HG03442 (cell line): ENCODE measurements at regions not wholly inside any gene's neighbourhood (a gene's known extent, or its start where the extent isn't known, plus 50 kb on each side); places are given as distances from the start of the nearest gene placed in this dataset.
"Not testable (repeated sequence)": the region's sequence is repeated elsewhere in the genome, so short reads cannot be mapped to it uniquely, and the experiment has no call there.

Source experiments
- ATAC-seq: cut with Tn5 transposase; IDR thresholded peaks from one replicate; pipeline ENCODE4 v1.9.1; 2021; ENCODE audit warnings: mild to moderate bottlenecking, moderate library complexity; ENCODE audit not compliant: unreplicated experiment

DNA sequence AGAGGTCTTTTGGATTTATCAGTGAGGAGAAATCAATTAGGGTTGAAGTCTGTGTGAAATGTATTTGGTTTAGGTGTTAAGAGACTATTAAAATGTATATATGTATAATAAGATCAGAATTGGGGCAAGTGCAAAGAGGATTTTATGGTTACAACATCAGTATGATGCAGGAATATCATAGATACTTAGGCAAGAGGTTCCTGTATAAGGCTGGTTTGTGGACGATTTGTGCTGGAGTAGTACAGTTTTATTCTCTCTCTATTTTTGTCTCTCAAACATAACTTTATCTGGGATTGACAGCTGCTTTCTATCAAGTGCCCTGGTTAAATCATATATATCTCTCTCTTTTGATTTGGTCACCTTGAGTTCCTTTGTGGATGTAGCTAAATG, 142.5 kb downstream of the CTH start:
- ATAC-seq = no peak

- ATAC-seq = no peak
Observed at GRCh38 chr1:70554341-70554740, 143.3 kb downstream of the CTH start.

- ATAC-seq = no peak
Observed at GRCh38 chr1:70556541-70556940, 145.5 kb downstream of the CTH start.

DNA sequence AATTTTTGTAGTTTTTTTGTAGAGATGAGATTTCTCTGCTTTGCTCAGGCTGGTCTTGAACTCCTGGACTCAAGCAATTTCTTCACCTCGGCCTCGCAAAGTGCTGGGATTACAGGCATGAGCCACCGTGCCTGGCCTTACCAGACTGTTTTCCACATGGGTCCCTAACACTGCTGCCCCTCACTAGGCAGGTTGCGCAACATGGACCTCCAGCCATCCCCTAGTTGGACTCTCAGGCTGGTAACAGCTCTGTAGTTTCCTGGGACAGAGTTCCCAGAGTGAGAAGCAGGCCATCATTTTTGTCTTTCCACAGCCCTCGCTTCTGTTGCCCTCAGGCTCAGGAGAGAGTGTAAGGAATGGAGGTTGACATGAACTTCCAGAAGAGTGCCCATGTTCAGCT, 156.1 kb downstream of the CTH start:
- no peak for ATAC-seq

GRCh38 chr1:70571191-70571590, 160.1 kb downstream of the CTH start:
- no peak for ATAC-seq

GRCh38 chr1:70573317-70573843, 162.3 kb downstream of the CTH start:
- ATAC-seq = no peak

DNA sequence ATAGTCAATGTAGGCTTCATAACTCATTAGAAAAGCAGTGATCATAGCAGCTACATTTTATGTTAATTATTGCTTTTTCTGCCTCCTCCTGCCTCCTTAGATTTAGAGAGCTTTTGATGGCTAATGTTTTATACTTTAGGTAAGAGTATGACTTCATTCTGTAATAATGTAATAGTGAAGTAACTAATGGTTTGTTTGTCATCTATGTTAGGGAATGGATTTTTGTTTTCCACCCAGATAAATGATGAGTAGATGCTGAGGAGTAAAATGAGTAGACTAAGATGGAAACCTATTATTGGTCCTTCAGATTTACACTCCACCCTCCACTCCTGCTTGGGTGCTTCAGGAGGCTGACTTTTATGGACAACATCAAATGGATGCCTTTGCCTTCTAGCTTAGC, 170.6 kb downstream of the CTH start:
- no peak for ATAC-seq

DNA sequence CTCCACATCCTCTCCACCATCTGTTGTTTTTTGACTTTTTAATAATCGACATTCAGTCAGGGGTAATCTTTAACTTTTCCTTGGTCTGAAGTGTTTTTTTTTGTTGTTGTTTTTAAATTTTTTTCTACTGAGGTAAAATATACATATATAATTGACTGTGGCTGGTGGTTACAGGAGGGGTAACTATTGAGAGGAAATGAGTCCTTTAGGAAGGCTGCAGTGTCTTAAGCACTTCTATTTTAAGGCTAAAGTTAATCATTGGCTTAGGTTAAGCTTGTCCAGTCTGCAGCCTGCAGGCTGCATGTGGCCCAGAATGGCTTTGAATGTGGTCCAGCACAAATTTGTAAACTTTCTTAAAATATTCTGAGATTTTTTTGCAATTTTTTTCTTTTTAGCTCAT, 172.5 kb downstream of the CTH start:
- peak; percentile 74 for ATAC-seq

DNA sequence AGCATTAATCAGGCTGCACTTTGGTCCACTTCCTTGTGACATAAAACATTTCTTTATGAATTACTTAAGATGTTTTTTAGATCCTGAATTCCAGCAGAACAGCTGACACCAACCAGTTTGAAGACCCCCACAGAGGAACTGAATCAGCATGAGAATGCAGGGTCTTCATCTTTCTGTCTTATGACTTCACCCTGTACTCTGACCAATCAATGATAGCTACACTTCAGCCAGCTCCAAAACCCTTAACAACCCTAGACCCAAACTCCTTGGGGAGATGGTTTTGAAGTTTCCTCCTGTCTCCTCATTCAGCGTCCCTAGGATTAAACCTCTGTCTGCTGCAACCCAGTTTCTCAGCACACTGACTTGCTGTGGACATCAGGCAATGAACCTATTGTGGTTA, 175.0 kb downstream of the CTH start:
- ATAC-seq = no peak

- ATAC-seq = no peak
Observed at GRCh38 chr1:70587872-70588366, 176.9 kb downstream of the CTH start.

DNA sequence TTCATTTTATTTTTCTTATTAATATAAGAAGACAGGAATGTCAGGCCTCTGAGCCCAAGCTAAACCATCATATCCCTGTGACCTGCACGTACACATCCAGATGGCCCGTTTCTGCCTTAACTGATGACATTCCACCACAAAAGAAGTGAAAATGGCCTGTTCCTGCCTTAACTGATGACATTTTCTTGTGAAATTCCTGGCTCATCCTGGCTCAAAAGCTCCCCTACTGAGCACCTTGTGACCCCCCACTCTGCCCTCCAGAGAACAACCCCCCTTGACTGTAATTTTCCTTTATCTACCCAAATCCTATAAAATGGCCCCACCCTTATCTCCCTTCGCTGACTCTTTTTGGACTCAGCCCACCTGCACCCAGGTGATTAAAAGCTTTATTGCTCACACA, 182.5 kb downstream of the CTH start:
- ATAC-seq = not testable (repeated sequence)

DNA sequence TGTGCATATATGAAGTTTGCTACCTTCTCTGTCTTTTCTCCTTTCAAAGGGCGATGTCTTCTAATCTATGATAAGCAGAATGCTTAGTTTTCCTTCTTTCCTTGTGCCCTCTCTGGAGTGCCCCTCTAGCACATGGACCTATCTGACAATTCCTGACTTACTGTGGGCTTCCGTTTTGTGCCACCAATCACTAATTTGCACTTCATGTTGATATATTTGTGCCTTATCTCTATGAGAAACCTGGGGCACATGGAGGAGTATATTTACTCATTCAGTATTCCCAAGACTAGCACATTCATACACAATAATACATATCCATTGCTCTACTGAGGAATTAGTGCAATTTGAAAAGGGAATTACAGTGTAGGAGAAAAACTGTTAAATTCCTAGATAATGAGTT, 197.7 kb downstream of the CTH start:
- ATAC-seq = no peak

GRCh38 chr1:70610164-70610563, 199.1 kb downstream of the CTH start:
- not testable (repeated sequence) for ATAC-seq

GRCh38 chr1:70616946-70617345, 205.9 kb downstream of the CTH start:
- ATAC-seq = no peak

- ATAC-seq = no peak
Observed at GRCh38 chr1:70617728-70618127, 206.7 kb downstream of the CTH start.

DNA sequence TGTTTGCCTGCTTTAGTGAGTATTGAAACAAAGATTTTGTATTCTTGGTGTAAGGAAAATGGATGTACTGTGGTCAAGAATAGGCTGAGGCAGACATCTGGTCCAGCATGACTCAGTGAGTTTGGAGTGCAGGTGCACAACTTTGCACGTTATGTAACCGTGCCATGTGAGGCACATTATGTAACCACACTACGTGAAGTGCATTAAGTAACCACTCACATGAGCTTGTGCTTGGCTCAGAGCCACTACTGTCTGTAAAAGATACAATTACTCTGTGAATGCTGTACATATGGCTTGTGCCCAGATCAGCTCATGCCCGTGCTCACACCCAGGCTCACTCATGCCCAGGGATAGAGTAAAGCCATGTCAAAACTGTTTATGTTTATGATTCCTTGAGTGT, 216.8 kb downstream of the CTH start:
- ATAC-seq = no peak

DNA sequence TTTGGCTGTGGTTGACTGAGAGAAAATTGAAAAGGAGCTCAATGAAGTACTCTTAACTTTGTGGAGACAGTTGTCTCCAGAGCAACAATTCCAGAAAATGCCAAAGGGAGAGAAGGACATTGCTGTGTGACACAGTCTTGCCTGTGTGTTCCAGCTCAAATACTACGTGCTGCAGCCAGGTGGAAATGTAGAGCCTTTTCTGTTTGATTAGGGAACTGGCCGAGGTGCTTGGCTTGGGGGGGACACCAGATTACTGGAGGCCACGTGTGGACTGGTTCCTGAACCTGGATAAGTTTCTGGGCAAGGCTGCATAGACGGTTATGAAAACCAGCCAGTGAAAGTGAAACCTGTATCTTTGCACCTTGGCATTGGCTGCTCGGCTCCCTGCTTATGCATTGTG, 217.9 kb downstream of the CTH start:
- no peak for ATAC-seq

DNA sequence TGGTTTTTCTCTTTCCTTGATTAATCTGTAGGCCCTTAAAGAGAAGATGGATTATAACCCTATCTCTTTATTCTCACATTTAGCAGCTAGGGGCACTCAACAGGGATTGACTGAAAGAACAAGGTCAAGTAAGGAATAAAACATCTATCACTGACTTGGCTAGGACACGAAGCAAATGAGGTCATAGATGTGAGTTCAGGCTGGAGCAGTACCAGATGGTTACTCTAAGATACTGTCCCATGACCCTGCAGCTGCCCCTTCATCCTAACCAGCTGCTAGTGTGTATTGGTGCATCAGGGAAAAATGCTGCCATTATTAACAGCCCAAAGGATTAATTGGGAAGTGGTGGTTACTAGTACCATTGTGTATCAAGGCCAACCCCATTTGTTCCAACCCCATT, 221.9 kb downstream of the CTH start:
- no peak for ATAC-seq

DNA sequence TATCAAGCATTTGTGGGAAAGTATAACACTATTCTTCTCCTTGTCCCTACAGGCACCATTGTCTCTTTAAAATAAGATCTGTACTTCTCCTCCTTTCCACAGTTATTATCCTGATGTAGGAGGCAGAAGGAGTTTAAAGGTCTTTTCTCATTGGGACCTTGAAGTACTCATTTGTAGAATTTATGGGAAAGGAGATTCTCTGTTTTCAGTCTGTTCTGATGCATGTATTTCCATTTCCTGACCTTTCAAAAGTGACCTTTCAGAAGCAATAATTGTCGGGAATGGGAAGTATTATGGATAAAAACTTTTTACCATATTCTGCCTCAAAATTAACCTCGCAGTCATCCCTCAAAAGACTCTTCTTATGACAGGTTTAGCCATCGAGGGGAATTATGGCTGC, 224.8 kb downstream of the CTH start:
- ATAC-seq = no peak

- ATAC-seq = no peak
Observed at GRCh38 chr1:70641868-70642267, 230.8 kb downstream of the CTH start.

DNA sequence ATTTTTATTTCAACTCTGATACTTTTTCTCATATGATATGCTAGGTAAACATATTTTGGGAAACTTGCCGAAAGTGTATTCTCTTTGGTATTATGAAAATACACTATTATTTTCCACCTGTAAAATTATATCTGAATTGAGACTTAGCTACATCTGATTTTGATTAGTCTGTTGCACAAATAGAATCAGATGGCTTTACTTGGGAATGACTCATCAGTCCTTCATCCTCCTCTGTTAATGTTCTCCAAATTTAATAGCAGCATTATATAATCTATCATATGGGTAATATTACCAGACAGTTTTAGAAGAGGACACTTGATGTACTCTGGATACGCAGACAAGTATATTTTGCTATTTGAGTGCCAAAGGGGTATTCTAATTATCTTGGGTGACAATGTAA, 245.3 kb downstream of the CTH start:
- no peak for ATAC-seq

DNA sequence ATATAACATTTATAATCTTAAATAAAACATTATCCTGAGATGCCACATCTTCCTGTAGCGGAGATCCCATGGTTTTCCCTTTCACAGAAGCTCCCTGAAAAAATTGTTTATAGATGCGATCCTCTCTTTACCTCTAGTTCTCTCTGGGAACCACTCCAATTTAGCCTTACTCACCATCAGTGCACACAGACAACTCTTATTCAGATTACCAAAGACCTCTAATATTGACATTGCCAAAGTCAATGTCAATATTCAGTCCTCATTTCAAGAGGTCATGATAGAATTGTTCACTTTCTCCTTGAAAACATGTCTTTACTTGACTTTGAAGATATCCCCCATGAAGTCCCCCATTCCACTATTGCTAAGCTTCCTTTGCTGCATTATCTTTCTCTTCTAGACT, 248.8 kb downstream of the CTH start:
- ATAC-seq = no peak

DNA sequence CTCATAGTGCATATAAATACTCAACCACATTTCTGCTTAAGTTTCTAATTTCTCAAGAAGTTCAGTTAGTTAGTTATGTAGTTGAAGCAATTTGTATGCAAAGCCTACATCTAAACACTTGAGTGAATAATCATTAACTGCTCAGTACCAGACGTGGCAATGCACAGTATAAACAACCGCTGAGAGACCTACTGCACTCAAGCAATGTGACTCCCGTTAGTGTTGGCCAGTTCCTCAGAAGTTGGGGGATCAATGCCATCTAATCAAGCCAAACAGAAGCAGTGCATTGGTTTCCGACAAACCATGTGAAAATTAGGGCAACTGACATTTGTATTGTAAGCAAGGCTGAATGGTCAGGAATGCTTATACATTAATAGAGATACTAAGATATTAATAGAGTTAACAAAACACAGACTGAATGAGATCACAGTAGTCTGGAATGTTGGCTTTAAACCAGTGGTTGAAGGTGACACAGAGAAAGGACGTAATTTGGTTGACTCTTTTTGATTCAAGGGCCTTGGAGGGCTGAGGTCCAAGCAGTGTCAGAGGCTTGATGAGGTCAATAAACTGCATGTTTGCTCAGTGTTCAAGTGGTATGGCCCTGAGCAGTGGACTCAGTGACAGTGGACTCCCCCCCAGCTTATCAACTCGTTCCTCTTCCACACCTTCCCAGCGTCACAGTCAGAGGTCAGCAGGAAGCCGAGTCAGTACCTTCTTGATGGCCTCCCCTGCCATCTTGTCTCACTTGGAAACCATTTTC, 255.5 kb downstream of the CTH start:
- ATAC-seq = no peak
